ENCODE measurements at regions not wholly inside any gene's neighbourhood (a gene's known extent, or its start where the extent isn't known, plus 50 kb on each side); places are given as distances from the start of the nearest gene placed in this dataset.

GRCh38 chr14:53596853-53597525, 359.6 kb downstream of the BMP4 start:
- Mint-ChIP-seq H3K27ac (no peak overlapping the region), H3K27me3 (ENCODE audit: low read depth) (no peaks in the 10 kb centered on the region), H3K4me1 (ENCODE audit: low read depth) (no peaks in the 10 kb centered on the region), H3K9me3 (peaks cover 0 to 2% of the 10 kb centered on the region in 2 donors), H3K36me3 (ENCODE audit: insufficient read depth in 2 of 2) (no peaks in the 10 kb centered on the region), H3K4me3 (no peak overlapping the region)
- ATAC-seq (replicated peaks in 1 of 2) (no peak), DNase-seq (no peak)

GRCh38 chr14:53591816-53592215, 364.8 kb downstream of the BMP4 start:
- no peak overlapping the region for H3K4me3 Mint-ChIP-seq
- peaks cover 3 to 7% of the 10 kb centered on the region in 2 donors for H3K9me3 Mint-ChIP-seq
- H3K36me3 Mint-ChIP-seq (ENCODE audit: insufficient read depth in 2 of 2): no peaks in the 10 kb centered on the region
- DNase-seq (no peak), ATAC-seq (replicated peaks in 1 of 2) (no peak)
- H3K27me3 Mint-ChIP-seq (ENCODE audit: low read depth): no peaks in the 10 kb centered on the region
- no peak overlapping the region for H3K27ac Mint-ChIP-seq
- no peaks in the 10 kb centered on the region for H3K4me1 Mint-ChIP-seq (ENCODE audit: low read depth)

GRCh38 chr14:53581504-53581903, 375.1 kb downstream of the BMP4 start:
- Mint-ChIP-seq H3K9me3 (peaks cover 2 to 3% of the 10 kb centered on the region in 2 donors), H3K27ac (no peak overlapping the region), H3K4me1 (ENCODE audit: low read depth) (no peaks in the 10 kb centered on the region), H3K4me3 (no peak overlapping the region), H3K36me3 (ENCODE audit: insufficient read depth in 2 of 2) (no peaks in the 10 kb centered on the region), H3K27me3 (ENCODE audit: low read depth) (no peaks in the 10 kb centered on the region)
- ATAC-seq (replicated peaks in 1 of 2) (no peak), DNase-seq (no peak)

- ATAC-seq (replicated peaks in 1 of 2): no peak
- peaks cover 0 to 2% of the 10 kb centered on the region in 2 donors for H3K36me3 Mint-ChIP-seq (ENCODE audit: insufficient read depth in 2 of 2)
Measured at GRCh38 chr14:53571641-53572328, 384.8 kb downstream of the BMP4 start.

GRCh38 chr14:53570411-53571387, 385.9 kb downstream of the BMP4 start:
- Mint-ChIP-seq H3K4me3 (no peak overlapping the region), H3K36me3 (ENCODE audit: insufficient read depth in 2 of 2) (peaks cover 0 to 2% of the 10 kb centered on the region in 2 donors), H3K4me1 (ENCODE audit: low read depth) (no peaks in the 10 kb centered on the region), H3K27ac (no peak overlapping the region), H3K27me3 (ENCODE audit: low read depth) (no peaks in the 10 kb centered on the region), H3K9me3 (peaks cover 0 to 5% of the 10 kb centered on the region in 2 donors)
- no peak for DNase-seq
- ATAC-seq (replicated peaks in 1 of 2): peak; percentile 52 to 83

More at GRCh38 chr14:53571641-53572328, 384.8 kb downstream of the BMP4 start:
- Mint-ChIP-seq H3K27ac (no peak overlapping the region), H3K27me3 (ENCODE audit: low read depth) (no peaks in the 10 kb centered on the region), H3K9me3 (peaks cover 0 to 3% of the 10 kb centered on the region in 2 donors), H3K4me1 (ENCODE audit: low read depth) (no peaks in the 10 kb centered on the region), H3K4me3 (no peak overlapping the region)
- DNase-seq: no peak

GRCh38 chr14:53569446-53569845, 387.2 kb downstream of the BMP4 start:
- Mint-ChIP-seq H3K27ac (no peak overlapping the region), H3K4me3 (no peak overlapping the region), H3K9me3 (peaks cover 0 to 11% of the 10 kb centered on the region in 2 donors), H3K27me3 (ENCODE audit: low read depth) (no peaks in the 10 kb centered on the region), H3K4me1 (ENCODE audit: low read depth) (no peaks in the 10 kb centered on the region), H3K36me3 (ENCODE audit: insufficient read depth in 2 of 2) (peaks cover 0 to 2% of the 10 kb centered on the region in 2 donors)
- DNase-seq (no peak), ATAC-seq (replicated peaks in 1 of 2) (no peak)

GRCh38 chr14:53567236-53567780, 389.3 kb downstream of the BMP4 start:
- ATAC-seq (replicated peaks in 1 of 2) (no peak), DNase-seq (no peak)
- Mint-ChIP-seq H3K36me3 (ENCODE audit: insufficient read depth in 2 of 2) (peaks cover 0 to 2% of the 10 kb centered on the region in 2 donors), H3K4me3 (no peak overlapping the region), H3K9me3 (peaks cover 3 to 11% of the 10 kb centered on the region in 2 donors), H3K27me3 (ENCODE audit: low read depth) (no peaks in the 10 kb centered on the region), H3K27ac (no peak overlapping the region), H3K4me1 (ENCODE audit: low read depth) (no peaks in the 10 kb centered on the region)

- no peak for ATAC-seq (replicated peaks in 1 of 2)
- peaks cover 8 to 11% of the 10 kb centered on the region in 2 donors for H3K9me3 Mint-ChIP-seq
Measured at GRCh38 chr14:53564870-53565269, 391.8 kb downstream of the BMP4 start.

GRCh38 chr14:53563628-53564027, 393.0 kb downstream of the BMP4 start:
- Mint-ChIP-seq H3K27ac (no peak overlapping the region), H3K9me3 (peaks cover 8 to 11% of the 10 kb centered on the region in 2 donors), H3K4me3 (no peak overlapping the region), H3K36me3 (ENCODE audit: insufficient read depth in 2 of 2) (peaks cover 2 to 6% of the 10 kb centered on the region in 2 donors), H3K4me1 (ENCODE audit: low read depth) (no peaks in the 10 kb centered on the region), H3K27me3 (ENCODE audit: low read depth) (no peaks in the 10 kb centered on the region)
- DNase-seq (no peak), ATAC-seq (replicated peaks in 1 of 2) (no peak)

More at GRCh38 chr14:53564870-53565269, 391.8 kb downstream of the BMP4 start:
- no peak overlapping the region for H3K27ac Mint-ChIP-seq
- H3K27me3 Mint-ChIP-seq (ENCODE audit: low read depth): no peaks in the 10 kb centered on the region
- no peak overlapping the region for H3K4me3 Mint-ChIP-seq
- no peak for DNase-seq
- H3K4me1 Mint-ChIP-seq (ENCODE audit: low read depth): no peaks in the 10 kb centered on the region
- H3K36me3 Mint-ChIP-seq (ENCODE audit: insufficient read depth in 2 of 2): peaks cover 2 to 6% of the 10 kb centered on the region in 2 donors

- H3K27ac Mint-ChIP-seq: no peak overlapping the region
Measured at GRCh38 chr14:53553221-53553620, 400.1 kb upstream of the DDHD1 start.

GRCh38 chr14:53551862-53552261, 398.7 kb upstream of the DDHD1 start:
- Mint-ChIP-seq H3K4me1 (ENCODE audit: low read depth) (no peaks in the 10 kb centered on the region), H3K36me3 (ENCODE audit: insufficient read depth in 2 of 2) (no peaks in the 10 kb centered on the region), H3K27me3 (ENCODE audit: low read depth) (peaks cover 5% of the 10 kb centered on the region), H3K27ac (no peak overlapping the region), H3K4me3 (no peak overlapping the region), H3K9me3 (no peaks in the 10 kb centered on the region)
- DNase-seq (no peak), ATAC-seq (replicated peaks in 1 of 2) (no peak)

More at GRCh38 chr14:53553221-53553620, 400.1 kb upstream of the DDHD1 start:
- Mint-ChIP-seq H3K4me3 (no peak overlapping the region), H3K9me3 (peaks cover 0 to 3% of the 10 kb centered on the region in 2 donors), H3K27me3 (ENCODE audit: low read depth) (no peaks in the 10 kb centered on the region), H3K36me3 (ENCODE audit: insufficient read depth in 2 of 2) (no peaks in the 10 kb centered on the region), H3K4me1 (ENCODE audit: low read depth) (no peaks in the 10 kb centered on the region)
- DNase-seq: no peak
- no peak for ATAC-seq (replicated peaks in 1 of 2)

GRCh38 chr14:53550776-53551175, 397.7 kb upstream of the DDHD1 start:
- Mint-ChIP-seq H3K9me3 (no peaks in the 10 kb centered on the region), H3K4me1 (ENCODE audit: low read depth) (no peaks in the 10 kb centered on the region), H3K27me3 (ENCODE audit: low read depth) (peaks cover 5% of the 10 kb centered on the region), H3K4me3 (no peak overlapping the region), H3K36me3 (ENCODE audit: insufficient read depth in 2 of 2) (no peaks in the 10 kb centered on the region), H3K27ac (no peak overlapping the region)
- no peak for DNase-seq
- no peak for ATAC-seq (replicated peaks in 1 of 2)
